ENCODE measurements at regions not wholly inside any gene's neighbourhood (a gene's known extent, or its start where the extent isn't known, plus 50 kb on each side); places are given as distances from the start of the nearest gene placed in this dataset.

- no peak for TF ChIP-seq CTCF (IDR thresholded peaks at IDR 0.05)
- no peak for TF ChIP-seq POLR2A (IDR thresholded peaks at IDR 0.05)
These were observed 64.0 kb upstream of the TARDBP start for GRCh38 chr1:10948463-10948775.

All from body of pancreas (tissue), 4 donors.